Hematopoietic multipotent progenitor cell treated with erythropoietin and hydrocortisone succinate and interleukin-3 and kit ligand, for 8 days (in vitro differentiated cells): ENCODE measurements at regions not wholly inside any gene's neighbourhood (a gene's known extent, or its start where the extent isn't known, plus 50 kb on each side); places are given as distances from the start of the nearest gene placed in this dataset.
"Not testable (repeated sequence)": the region's sequence is repeated elsewhere in the genome, so short reads cannot be mapped to it uniquely, and the experiment has no call there.

ENCODE experiments used
- DNase-seq: peaks from one replicate; pipeline ENCODE4 v3.0.0-alpha.2; 2015

GRCh38 chr5:99706160-99706559, 777.4 kb upstream of the CHD1 start:
- no peak for DNase-seq

GRCh38 chr5:99702565-99702964, 773.8 kb upstream of the CHD1 start:
- DNase-seq = no peak

- DNase-seq = no peak
These were observed 766.1 kb upstream of the CHD1 start for GRCh38 chr5:99694884-99695283.

GRCh38 chr5:99686538-99686937, 757.7 kb upstream of the CHD1 start:
- no peak for DNase-seq

GRCh38 chr5:99675974-99676373, 747.2 kb upstream of the CHD1 start:
- DNase-seq = no peak

- no peak for DNase-seq
These were observed 745.3 kb upstream of the CHD1 start for GRCh38 chr5:99674101-99674500.

- no peak for DNase-seq
These were observed 736.2 kb upstream of the CHD1 start for GRCh38 chr5:99664972-99665371.

GRCh38 chr5:99651298-99651697, 722.5 kb upstream of the CHD1 start:
- no peak for DNase-seq

- DNase-seq = no peak
These were observed 717.3 kb upstream of the CHD1 start for GRCh38 chr5:99646011-99646647.

- DNase-seq = no peak
These were observed 716.0 kb upstream of the CHD1 start for GRCh38 chr5:99644822-99645221.

- no peak for DNase-seq
These were observed 711.8 kb upstream of the CHD1 start for GRCh38 chr5:99640646-99641045.

GRCh38 chr5:99639905-99640304, 711.1 kb upstream of the CHD1 start:
- DNase-seq = no peak

GRCh38 chr5:99636663-99637062, 707.9 kb upstream of the CHD1 start:
- no peak for DNase-seq

- DNase-seq = no peak
These were observed 693.2 kb upstream of the CHD1 start for GRCh38 chr5:99621772-99622681.

GRCh38 chr5:99617335-99617734, 688.5 kb upstream of the CHD1 start:
- DNase-seq = no peak

- no peak for DNase-seq
These were observed 686.1 kb upstream of the CHD1 start for GRCh38 chr5:99614888-99615287.

GRCh38 chr5:99607124-99607523, 678.3 kb upstream of the CHD1 start:
- DNase-seq = no peak

- DNase-seq = no peak
These were observed 677.1 kb upstream of the CHD1 start for GRCh38 chr5:99605904-99606303.

- DNase-seq = no peak
These were observed 672.1 kb upstream of the CHD1 start for GRCh38 chr5:99600952-99601351.

GRCh38 chr5:99590806-99591205, 662.0 kb upstream of the CHD1 start:
- no peak for DNase-seq

- DNase-seq = no peak
These were observed 660.6 kb upstream of the CHD1 start for GRCh38 chr5:99589424-99589823.

GRCh38 chr5:99587983-99588382, 659.2 kb upstream of the CHD1 start:
- no peak for DNase-seq

GRCh38 chr5:99586878-99587277, 658.1 kb upstream of the CHD1 start:
- no peak for DNase-seq

- not testable (repeated sequence) for DNase-seq
These were observed 652.4 kb upstream of the CHD1 start for GRCh38 chr5:99581204-99581603.
